ENCODE measurements at regions not wholly inside any gene's neighbourhood (a gene's known extent, or its start where the extent isn't known, plus 50 kb on each side); places are given as distances from the start of the nearest gene placed in this dataset.
"Not testable (repeated sequence)": the region's sequence is repeated elsewhere in the genome, so short reads cannot be mapped to it uniquely, and the experiment has no call there.

DNA sequence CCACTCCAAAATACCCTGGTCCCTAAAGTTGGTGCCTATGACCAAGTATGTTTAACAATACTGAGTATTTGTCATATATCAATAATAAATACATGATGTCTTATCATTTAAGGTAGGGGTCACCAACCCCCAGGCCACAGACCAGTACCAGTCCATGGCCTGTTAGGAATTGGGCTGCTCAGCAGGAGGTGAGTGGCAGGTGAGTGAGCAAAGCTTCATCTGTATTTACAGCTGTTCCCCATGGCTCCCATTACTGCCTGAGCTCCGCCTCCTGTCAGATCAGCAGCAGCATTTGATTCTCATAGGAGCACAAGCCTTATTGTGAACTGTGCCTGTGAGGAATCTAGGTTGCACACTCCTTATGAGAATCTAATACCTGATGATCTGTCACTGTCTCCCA is 126.2 kb downstream of the HNRNPD start:
- no peak for DNase-seq (ENCODE audit: low read depth)

DNA sequence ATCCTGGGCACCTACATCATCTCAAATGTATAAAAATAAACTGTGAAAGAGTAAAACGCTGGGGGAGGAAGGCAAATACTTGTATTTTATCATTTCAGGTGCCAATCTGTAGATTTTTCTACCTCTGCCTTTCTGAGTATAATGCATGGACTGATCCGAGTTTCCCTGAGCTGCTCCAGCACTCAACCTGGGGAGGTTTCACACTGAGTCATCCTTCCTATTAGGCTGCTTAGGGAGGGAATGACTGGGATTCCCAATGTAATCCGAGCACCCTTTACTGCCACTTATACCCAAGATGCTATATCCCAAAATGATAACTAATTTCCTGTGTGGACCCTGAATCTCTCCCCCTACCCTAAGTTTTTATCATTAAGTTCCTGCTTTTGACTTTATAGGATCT is 126.6 kb downstream of the HNRNPD start:
- DNase-seq (ENCODE audit: low read depth): no peak

DNA sequence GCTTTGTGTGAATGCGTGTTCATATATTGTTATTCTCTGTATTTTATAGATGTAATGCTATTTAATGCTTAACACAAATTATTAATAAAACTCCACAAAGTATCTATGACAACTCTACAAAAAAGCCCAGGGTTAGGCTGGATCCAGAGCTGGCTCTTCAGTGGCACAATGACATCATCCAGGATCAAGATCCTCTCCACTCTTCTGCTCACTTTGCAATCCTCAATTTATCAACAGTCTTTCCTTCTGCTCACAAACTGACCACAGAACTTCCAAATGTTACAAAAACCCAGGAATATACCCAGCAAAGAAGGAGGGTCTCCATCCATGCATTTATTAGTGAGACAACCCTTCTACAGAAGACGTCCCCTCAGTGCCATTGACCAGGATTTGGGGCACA is 132.3 kb downstream of the HNRNPD start:
- DNase-seq (ENCODE audit: low read depth): no peak

DNA sequence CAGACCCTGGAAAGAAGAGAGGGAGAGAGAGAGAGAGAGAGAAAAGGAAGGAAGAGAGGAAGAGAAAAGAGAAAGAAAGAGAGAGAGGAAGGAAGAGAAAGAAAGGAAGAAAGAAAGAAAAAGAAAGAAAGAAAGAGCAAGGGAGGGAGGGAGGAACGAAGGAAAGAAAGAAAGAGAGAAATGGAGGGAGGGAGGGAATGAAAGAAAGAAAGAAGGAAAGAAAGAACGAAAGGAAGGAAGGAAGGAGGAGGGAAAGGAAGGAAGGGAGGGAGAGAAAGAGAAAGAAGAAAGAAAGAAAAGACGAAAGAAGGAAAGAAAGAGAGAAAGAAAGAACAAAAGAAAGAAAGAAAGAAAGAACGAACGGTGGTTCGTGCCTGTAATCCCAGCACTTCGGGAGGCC is 133.4 kb downstream of the HNRNPD start:
- no peak for DNase-seq (ENCODE audit: low read depth)

DNA sequence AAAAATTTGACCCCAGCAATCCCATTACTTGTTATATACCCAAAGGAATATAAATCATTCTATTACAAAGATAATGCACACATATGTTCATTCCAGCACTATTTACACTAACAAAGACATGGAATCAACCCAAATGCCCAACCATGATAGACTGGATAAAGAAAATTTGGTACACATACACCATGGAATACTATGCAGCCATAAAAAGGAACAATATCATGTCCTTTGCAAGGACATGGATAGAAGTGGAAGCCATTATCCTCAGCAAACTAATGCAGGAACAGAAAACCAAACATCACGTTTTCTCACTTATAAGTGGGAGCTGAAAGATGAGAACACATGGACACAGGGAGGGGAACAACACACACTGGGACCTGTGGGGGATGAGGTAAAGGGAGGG is 136.6 kb downstream of the HNRNPD start:
- not testable (repeated sequence) for DNase-seq (ENCODE audit: low read depth)

DNA sequence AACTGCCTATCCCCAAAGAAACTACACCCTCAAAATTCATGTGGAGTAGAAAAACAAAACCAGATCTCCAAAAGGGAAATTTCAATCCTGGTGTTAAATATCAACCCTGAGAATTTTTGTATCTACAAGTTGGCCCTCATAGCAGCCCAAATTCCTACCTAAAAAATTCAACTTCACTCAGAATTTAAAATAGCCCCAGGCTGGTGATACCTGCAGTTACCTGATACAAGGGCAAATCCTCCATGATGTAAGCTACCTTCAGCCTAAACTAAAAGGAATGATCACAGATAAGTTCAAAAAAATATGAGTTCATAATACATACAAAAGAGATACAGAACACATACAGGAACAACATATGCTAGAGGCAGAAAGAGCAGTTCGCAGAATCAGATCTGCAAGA is 138.4 kb downstream of the HNRNPD start:
- DNase-seq (ENCODE audit: low read depth): no peak

DNA sequence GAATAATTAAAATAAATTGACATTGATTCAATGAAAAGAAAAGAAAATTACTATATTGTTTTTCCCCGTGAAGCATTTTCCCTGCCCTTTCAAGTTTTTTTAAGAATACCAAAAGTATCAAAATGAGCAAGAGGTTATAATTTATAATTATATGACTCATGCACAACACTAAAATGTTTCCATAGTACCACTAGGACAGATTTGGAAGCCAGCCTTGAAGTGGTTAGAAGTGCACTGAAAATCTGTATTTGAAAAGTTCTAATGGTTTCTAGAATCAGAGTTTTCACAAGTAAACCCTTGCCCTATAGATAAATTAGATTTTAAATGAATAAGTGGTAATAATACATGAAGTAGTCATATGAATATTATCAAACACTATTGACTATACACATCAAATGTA is 140.9 kb downstream of the HNRNPD start:
- no peak for DNase-seq (ENCODE audit: low read depth)

DNA sequence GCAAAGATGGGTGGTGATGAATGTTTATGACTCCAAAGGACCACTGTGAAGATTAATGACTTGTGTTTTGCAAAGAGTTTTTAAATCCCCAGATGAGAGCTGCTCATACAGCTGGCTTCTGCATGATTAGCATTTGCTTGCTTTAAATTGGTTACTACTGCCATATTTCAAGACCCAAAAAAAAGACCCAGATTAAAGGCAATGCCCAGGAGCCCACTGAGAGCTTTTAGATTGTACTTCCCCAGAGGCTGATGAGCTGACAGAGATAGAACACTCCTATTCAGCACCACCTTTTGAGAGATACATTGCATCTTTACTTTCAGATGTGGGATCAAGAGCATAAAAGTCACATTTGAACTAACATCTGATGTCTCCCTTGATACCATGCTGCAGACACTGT is 142.0 kb downstream of the HNRNPD start:
- no peak for DNase-seq (ENCODE audit: low read depth)

DNA sequence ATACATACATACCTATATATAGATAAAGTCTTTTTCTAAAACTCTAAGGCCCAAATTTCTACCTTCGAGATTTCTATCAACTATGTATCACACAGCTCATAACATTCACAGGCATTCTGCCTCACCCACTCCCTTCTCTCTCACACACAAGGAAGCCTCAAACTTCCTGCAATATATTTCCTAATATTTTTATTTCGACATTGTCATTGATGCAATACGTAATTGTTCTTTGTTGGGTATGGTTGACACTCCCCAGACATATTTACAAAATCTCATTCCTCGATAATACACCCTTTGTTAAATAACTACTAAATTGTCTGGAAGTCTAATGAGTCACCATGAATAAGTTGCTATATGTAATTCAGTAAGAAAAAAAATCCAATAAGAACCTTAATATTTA is 143.5 kb downstream of the HNRNPD start:
- DNase-seq (ENCODE audit: low read depth): no peak

DNA sequence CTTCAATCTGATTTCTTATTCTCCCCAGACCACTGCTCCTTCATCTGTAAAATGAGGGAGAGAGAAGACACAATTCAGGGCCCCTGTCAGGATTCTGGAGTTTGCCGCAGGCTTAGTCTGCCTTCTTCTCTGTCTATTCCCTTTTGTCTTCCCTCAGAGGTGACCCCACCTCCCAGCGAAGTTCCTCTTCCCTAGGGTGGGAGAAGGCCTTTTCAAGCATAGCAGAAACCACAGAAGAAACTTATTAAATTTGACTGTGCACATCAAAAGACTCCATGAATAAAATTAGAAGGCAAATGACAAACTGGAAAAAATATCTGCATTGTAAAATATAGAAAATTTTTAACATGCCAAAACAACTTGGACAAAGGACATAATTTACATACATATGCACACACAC is 148.8 kb downstream of the HNRNPD start:
- no peak for DNase-seq (ENCODE audit: low read depth)

DNA sequence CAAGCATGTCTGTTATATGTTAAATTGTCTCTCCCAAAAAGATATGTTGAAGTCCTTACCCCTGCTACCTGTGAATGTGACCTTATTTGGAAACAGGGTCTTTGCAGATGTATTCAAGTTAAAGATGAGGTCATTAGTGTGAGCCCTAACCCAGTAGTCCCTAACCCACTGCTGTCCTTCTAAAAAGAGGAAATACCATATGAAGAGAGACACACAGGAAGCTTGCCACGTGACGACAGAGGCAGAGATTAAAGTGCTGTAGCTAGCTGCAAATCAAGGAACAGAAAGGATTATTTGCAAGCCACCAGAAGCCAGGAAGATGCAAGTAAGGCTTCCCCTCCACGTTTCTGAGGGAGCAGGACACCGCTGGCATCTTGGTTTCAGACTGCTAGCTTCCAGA is 150.1 kb downstream of the HNRNPD start:
- DNase-seq (ENCODE audit: low read depth): no peak

DNA sequence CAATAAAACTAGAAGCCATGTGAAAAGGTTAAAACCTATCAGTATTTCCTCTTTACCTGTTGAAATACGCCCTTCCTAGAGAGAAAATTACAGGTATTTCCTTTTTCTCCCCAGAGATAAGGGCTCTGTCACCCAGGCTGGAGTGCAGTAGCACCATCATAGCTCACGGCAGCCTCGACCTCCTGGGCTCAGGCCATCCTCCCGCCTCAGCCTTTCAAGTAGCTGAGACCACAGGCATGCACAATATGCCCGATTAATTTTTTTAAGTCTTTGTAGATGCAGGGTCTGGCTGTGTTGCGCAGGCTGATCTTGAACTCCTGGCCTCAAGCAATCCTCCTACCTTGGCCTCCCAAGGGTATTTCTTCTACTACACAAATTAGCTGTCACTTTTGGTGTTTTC is 154.4 kb downstream of the HNRNPD start:
- DNase-seq (ENCODE audit: low read depth): no peak

DNA sequence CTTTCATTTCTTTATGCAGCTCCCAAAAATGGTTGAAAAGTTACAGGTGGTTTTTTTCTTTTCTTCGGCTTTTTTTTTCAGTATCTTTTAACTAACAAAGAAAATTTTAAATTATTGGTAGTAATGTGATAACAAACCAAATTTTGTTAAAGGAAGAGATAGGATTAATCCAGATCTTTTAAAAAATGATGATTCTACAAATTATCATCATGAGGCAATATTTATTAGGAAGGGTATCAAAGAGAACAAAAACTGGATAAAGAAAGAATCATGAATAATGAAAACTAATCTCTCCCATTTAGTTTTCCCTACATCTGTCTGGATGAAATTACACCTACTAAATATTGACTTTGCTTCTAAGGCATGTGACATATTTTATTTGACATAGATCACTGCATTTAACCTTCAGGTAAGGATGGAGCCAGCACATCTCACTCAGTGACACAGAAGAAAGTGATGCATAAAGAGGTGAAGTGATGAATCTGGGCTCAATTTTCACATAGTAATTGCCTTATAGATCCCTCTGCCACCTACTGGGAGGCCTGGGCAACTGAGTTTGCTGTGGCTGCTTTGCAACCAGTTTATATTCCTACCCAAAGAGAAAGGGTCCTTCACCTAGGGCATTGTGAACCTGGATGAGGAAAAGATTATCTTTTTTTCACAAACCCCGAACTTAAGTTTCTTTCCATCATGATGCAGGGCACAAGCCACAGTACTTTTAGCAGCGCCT is 155.6 kb downstream of the HNRNPD start:
- DNase-seq (ENCODE audit: low read depth): no peak

DNA sequence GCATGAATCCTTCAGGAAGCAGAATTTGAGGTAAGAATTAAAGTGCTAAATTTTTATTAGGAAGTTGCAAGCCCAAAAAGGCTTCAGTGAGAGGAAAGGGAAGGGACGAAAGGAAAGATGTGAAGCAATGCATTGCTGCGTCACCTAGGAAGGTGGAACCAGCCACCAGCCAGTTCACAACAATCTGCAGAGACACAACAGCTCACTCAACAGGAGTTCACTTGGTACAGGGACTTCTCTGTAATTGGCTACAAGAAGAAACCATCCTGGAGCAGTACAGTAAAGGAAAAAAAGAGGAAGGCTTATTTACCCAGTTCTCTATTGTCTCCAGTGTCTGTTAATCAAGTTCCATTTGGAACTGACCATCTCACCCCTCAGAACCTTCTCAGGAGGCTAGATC is 157.6 kb downstream of the HNRNPD start:
- DNase-seq (ENCODE audit: low read depth): no peak

DNA sequence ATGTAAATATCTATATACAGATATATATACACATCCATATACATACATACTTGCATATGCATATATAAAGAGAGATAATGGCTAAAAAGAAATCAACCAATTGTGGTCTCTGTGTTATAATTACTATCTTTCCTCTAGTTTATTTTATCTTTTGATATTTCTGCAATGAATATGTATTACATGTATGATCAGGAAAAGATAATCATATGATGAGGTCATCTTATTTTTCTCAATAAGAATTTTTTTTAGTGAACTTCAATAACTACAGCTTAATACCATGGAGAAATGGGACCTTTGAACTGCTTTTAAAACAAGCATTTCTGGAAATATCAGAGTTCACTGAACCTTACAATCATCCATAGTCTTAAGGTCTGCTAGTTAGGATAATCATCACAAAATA is 158.0 kb downstream of the HNRNPD start:
- no peak for DNase-seq (ENCODE audit: low read depth)

DNA sequence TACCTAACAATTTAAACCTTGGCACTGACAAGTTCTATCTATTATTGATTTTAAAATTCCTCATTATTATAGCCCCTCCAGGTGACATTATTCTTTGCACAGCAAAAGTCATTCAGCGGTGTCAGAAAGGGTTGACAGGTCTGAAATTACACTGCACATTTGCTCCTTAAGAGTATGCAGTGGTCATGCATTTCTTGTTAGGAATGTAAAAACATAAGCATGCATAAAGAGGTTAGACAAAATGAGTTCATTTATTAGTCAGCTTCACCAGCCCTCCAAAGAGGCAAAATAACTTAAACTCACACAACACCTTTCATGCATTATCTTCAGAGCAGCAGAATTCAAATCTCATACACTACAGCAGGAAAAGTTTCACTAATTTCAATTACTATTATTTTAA is 158.8 kb downstream of the HNRNPD start:
- no peak for DNase-seq (ENCODE audit: low read depth)

DNA sequence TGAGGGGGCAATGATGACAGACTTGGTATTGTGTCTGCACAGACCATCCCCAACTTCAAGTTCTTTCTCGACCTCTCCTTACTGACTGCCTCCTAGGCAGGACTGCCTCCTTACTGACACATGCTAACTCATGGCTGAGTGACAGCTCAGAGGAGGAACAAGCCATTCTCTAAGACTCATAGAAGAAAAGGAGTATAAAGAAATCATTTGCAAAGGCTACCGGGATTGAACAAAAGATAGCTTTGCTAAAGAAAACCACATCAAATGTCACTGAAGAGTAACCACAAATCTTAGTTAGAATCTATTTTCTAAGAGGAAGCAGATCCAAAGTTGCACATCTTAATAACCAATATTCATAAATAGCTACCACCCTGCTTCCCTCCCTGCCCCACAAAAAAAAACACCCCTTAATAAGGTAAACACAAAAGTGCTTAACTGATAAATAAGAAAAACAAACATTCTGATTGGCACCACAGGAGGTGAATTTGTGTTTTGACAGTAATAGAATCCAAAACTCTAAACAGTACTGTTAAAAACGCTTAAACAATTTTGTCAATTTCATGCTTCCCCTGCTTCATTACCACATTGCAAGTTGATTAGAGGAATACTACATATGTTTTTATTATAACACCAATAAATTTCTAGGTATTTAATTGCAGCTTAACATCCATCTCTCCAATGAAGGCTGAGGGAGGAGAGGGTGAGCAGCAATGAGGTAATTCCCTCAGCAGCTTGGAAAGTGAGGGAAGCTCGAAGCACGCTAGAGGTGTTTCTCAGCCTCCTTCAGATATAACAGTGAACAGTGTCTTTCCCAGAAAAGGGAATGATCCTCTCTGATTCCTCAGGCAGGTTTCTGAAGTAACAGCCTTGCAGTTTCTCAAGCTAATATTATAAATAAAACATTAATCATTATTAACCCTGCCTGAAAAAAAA is 160.0 kb downstream of the HNRNPD start:
- no peak for DNase-seq (ENCODE audit: low read depth)

DNA sequence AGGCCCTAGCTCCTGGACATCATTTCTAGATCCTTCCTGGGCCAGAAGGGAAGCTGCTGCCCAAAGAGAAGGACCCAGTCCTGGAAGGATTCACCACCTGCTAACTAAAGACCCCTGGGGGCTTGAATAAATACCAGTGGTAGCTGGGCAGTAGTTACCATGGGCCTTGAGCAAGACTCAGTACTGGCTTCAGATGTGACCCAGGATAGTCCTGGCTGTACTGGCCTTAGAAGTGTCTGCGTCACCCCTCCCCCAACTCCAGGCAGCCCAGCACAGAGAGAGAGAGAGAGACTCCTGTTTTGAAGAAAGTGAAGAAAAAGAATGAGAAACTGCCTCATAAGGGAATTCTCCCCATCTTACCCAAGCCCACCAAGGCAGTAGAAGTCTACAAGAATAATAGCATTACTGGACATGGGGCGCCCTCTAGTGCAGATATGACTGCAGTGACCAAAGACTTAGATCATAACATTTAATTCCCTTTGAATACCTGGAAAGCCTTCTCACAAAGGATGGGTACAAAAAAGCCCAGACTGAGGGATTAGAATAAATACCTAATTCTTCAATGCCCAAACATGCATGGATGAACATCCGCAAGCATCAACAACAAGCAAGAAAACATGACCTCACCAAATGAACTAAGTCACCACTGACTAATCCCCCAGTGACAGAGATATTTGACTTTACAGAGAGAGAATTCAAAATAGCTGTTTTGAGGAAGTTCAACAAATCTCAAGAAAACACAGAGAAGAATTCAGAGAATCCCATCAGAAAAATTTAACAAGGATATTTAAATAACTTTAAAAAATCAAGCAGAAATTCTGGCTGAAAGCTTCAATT is 171.8 kb downstream of the HNRNPD start:
- no peak for DNase-seq (ENCODE audit: low read depth)

DNA sequence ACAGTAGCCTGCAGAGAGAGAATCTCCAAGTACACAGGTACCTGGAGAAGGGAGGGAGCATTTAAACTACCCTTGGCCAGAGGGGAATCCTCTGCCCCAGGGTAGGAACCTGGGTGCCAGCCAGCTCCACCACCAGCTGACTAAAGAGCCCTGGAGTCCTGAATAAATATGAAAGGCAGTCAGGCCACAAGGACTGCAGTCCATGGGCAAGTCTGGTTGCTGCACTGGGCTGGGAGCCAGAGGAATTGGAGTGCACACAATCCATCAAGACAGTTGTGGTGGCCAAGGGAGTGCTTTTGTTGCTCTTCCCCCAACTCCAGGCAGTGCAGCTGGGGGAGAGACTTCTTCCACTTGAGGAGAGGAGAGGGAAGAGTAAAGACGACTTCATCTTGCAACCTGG is 172.5 kb downstream of the HNRNPD start:
- DNase-seq (ENCODE audit: low read depth): no peak

DNA sequence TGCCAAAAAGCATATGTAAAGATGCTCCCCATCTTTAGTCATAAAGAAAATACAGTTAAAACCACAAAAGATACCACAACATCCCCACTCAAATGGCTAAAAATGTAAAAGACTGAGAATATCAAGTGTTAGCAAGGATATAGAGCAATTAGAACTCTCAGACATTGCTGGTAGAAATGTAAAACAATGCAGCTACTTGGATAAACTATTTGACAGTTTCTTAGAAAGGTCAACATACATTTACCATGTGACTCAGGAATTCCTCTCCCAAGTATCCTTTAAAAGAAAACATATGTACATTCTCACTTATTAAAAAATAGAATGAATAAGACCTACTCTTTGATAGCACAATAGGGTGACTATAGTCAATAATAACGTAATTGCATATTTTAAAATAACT is 173.7 kb downstream of the HNRNPD start:
- DNase-seq (ENCODE audit: low read depth): no peak

DNA sequence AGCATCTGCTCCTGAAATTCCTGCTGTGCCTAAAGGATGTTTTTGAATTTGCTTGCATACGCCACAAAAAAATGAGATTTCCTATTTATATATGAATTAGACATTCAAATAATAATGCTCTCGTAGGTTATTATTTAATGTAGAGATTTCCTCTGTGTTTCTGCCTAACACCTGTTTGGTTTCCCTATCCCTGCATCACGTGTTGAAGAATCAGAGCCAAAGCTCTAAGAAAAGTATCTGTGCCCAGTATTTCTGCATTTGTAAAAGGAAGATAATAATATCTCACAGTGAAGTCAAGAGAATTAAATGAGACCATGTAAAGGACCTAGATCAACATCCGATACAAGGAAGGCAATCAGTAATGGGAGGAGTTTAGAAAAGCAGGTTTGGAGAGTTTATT is 179.5 kb downstream of the HNRNPD start:
- DNase-seq (ENCODE audit: low read depth): no peak

DNA sequence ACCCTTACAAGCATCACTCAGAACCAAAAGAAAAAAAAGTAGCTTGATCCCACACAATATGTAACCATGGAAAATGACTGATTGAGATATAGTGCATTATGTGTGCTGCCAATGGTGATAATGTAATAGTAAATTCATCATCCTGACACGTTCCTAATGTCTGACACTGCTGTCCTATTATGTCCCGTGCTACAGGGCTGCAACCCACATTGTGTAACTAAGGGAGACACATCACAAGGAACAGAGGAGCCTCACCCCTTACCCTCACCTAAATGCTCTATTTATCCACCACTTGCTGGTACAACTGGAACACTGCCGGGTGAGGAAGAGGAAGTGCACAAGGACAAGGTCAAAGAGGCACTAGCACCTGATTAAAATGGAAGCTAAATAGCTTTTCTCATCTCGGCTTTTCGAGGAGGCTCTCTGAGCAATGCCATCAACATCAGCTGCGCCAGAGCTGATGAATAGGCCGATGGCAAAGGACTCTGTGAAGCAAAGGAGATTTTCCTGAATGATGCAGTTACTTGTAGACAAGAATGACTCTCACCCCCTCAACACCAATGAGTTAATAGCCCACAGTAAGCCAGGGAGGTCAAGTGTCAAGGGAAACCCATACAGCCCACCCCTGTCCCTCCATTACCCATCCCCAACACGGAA is 181.6 kb downstream of the HNRNPD start:
- no peak for DNase-seq (ENCODE audit: low read depth)
